K562 (cell line): ENCODE measurements at regions not wholly inside any gene's neighbourhood (a gene's known extent, or its start where the extent isn't known, plus 50 kb on each side); places are given as distances from the start of the nearest gene placed in this dataset.

ENCODE experiments used
- ATAC-seq: fragments of 200-7000 bp; cut with Tn5 transposase; 3 replicates; pipeline ENCODE4 v1.9.1; 2020; ENCODE audit warnings: moderate library complexity
- BruUV-seq: library from RNA; stranded (reverse); fragments of 400-500 nt; replicated peaks from 2 replicates; lab custom pipeline; 2021; lab: Mats Ljungman, UMichigan
- CTCF ChIA-PET: fragments of 300-600 bp; formaldehyde crosslinking; extraction: SDS; loops from one replicate; lab custom pipeline; 2021; ENCODE audit warnings: low intra/inter-chr PET ratio; lab: Yijun Ruan, JAX
- POLR2A ChIA-PET: fragments of 300-600, 350-650 bp; sonication (Branson Sonifier 250); formaldehyde crosslinking; extraction: SDS; loops from one replicate; lab custom pipeline; 2021; ENCODE audit warnings: antibody characterized with exemption, inconsistent platforms; lab: Yijun Ruan, JAX
- DNase-seq, 4 experiments: peaks; one replicate each; pipeline versions ENCODE4 v3.0.0 to v3.0.0-alpha.2; 2011 to 2018; ENCODE audit warnings: low spot score in 3 of 4, mixed read lengths in 3 of 4; ENCODE audit errors: extremely low read depth in 1 of 4
- FAIRE-seq: peaks from 2 replicates; lab custom pipeline; 2011; peaks lifted over from hg19 to GRCh38; lab: Jason Lieb, UNC
- H2AFZ ChIP-seq: 2 replicates; pipeline ENCODE4 v1.6.0; 2011; ENCODE audit warnings: low read depth, low read length, control low read depth, inconsistent platforms
- H3K27ac ChIP-seq: fragments of 200-600 bp; 3 replicates; pipeline ENCODE4 v1.8.0; 2011; ENCODE audit warnings: low read depth, mild to moderate bottlenecking, control low read depth, inconsistent platforms, low read length, moderate library complexity, mixed read lengths; ENCODE audit errors: extremely low read depth
- H3K27me3 ChIP-seq, 2 experiments: fragments of 300-600 bp in 1 of 2; 2 replicates in 1 of 2; 3 replicates in 1 of 2; pipeline versions ENCODE4 v1.6.0 to v1.8.0; 2011; ENCODE audit warnings: inconsistent platforms in 2 of 2, low read length in 2 of 2, mild to moderate bottlenecking in 1 of 2, mixed read lengths in 1 of 2, moderate library complexity in 1 of 2; ENCODE audit not compliant: control insufficient read depth in 2 of 2, insufficient read depth in 2 of 2
- H3K36me3 ChIP-seq: fragments of 300-600 bp; 3 replicates; pipeline ENCODE4 v1.8.0; 2011; ENCODE audit warnings: mild to moderate bottlenecking, low read length, inconsistent platforms; ENCODE audit not compliant: control insufficient read depth, insufficient read depth
- H3K4me1 ChIP-seq, 2 experiments: fragments of 200-600 bp in 1 of 2; replicated peaks in 1 of 2; 2 replicates in 1 of 2; 3 replicates in 1 of 2; pipeline versions ENCODE4 v1.5.1 to v1.8.0; 2011; ENCODE audit warnings: inconsistent platforms in 2 of 2, low read length in 2 of 2, mild to moderate bottlenecking in 1 of 2, mixed read lengths in 1 of 2, moderate library complexity in 1 of 2; ENCODE audit not compliant: control insufficient read depth in 2 of 2, insufficient read depth in 2 of 2
- H3K4me2 ChIP-seq: 2 replicates; pipeline ENCODE4 v1.6.1; 2011; ENCODE audit warnings: low read length, control low read depth, inconsistent platforms, mixed read lengths; ENCODE audit not compliant: insufficient read depth
- H3K4me3 ChIP-seq: fragments of 200-600 bp; sonication (generic), shearing (Covaris generic); 2 replicates; pipeline ENCODE4 v1.5.1; 2016; ENCODE audit warnings: control low read depth, inconsistent platforms
- H3K79me2 ChIP-seq: fragments of 200-600 bp; 3 replicates; pipeline ENCODE4 v1.8.0; 2011; ENCODE audit warnings: low read length, inconsistent platforms; ENCODE audit not compliant: control insufficient read depth, insufficient read depth
- H3K9ac ChIP-seq, 2 experiments: 2 replicates each; pipeline versions ENCODE4 v1.6.0 to v1.6.1; 2011; ENCODE audit warnings: low read depth in 2 of 2, low read length in 2 of 2, control low read depth in 1 of 2, inconsistent platforms in 1 of 2, mild to moderate bottlenecking in 1 of 2, mixed read lengths in 1 of 2; ENCODE audit not compliant: insufficient read depth in 1 of 2
- H3K9me1 ChIP-seq: one replicate; pipeline ENCODE4 v1.6.0; 2011; ENCODE audit warnings: inconsistent platforms, mild to moderate bottlenecking, low read length, moderate library complexity; ENCODE audit not compliant: control insufficient read depth, insufficient read depth
- H3K9me3 ChIP-seq: replicated peaks from 2 replicates; pipeline ENCODE4 v1.5.1; 2011; ENCODE audit warnings: low read depth, low read length, inconsistent platforms; ENCODE audit not compliant: control insufficient read depth, insufficient read depth
- H4K20me1 ChIP-seq: replicated peaks from 2 replicates; pipeline ENCODE4 v1.6.1; 2011; ENCODE audit warnings: low read length, inconsistent platforms, mixed read lengths; ENCODE audit not compliant: control insufficient read depth, insufficient read depth
- WGBS: fragments of 100-300 bp; shearing (Covaris generic); methylation state at CpG from one replicate; pipeline ENCODE4 v1.1.6; 2016; ENCODE audit warnings: low coverage, mixed read lengths; ENCODE audit not compliant: insufficient coverage; ENCODE audit errors: missing lambda C conversion rate; 5-methylcytosine and 5-hydroxymethylcytosine counted together
- in situ Hi-C: fragments of 300-500 bp; cut with MboI; formaldehyde crosslinking; loops from 4 replicates; pipeline ENCODE4 v1.15.0; 2018; ENCODE audit warnings: inconsistent platforms, mixed read lengths
- intact Hi-C: fragments of 100-400 bp; cut with micrococcal nuclease; formaldehyde crosslinking; loops from 2 replicates; pipeline ENCODE4 v1.14.2; 2022
- TF ChIP-seq, protein P1 (sequence below): sonication (generic); IDR thresholded peaks from 2 replicates; pipeline ENCODE4 v1.6.1; 2016
- TF ChIP-seq, protein P2 (sequence below), 2 experiments: IDR thresholded peaks in 1 of 2; conservative IDR thresholded peaks in 1 of 2; 2 replicates each; pipeline ENCODE4 v1.6.1; 2016; ENCODE audit warnings: low read depth in 2 of 2, mild to moderate bottlenecking in 1 of 2, missing compliant biosample characterization in 1 of 2, missing genetic modification characterization in 1 of 2, moderate library complexity in 1 of 2

DNA sequence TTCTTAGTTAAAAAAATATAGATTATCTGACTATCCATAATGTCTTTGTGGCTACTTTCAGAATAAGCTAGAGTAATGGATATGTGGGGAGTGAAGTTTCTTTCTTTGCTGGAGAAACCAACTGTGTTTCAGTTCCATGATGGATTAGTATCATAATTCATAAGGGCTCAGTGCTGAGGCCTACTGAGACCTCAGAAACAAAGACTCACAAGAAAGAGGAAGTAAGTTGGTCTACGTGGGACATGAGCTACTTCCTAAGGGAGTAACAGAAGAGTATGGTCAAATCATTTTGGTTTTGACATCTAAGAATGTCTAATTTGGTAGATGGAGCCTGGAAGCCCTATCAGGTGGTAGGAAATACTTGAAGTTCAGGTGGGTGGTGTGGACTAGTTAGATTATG is 99.0 kb upstream of the HTR2A start:
- no peak overlapping the region for H3K9ac ChIP-seq
- H3K9me1 ChIP-seq, result no peaks in the 10 kb centered on the region
- no peaks in the 10 kb centered on the region for H4K20me1 ChIP-seq
- WGBS, result 0% methylated on average over 1 of the region's 1 CpG
- H2AFZ ChIP-seq, result no peak overlapping the region
- H3K27me3 ChIP-seq, result no peaks in the 10 kb centered on the region
- H3K4me2 ChIP-seq, result no peak overlapping the region
- H3K79me2 ChIP-seq, result no peaks in the 10 kb centered on the region
- no peak overlapping the region for H3K4me3 ChIP-seq
- intact Hi-C loops (no loop called here), in situ Hi-C loops (no loop called here)
- H3K36me3 ChIP-seq, result no peaks in the 10 kb centered on the region
- TF ChIP-seq, protein P1, sequence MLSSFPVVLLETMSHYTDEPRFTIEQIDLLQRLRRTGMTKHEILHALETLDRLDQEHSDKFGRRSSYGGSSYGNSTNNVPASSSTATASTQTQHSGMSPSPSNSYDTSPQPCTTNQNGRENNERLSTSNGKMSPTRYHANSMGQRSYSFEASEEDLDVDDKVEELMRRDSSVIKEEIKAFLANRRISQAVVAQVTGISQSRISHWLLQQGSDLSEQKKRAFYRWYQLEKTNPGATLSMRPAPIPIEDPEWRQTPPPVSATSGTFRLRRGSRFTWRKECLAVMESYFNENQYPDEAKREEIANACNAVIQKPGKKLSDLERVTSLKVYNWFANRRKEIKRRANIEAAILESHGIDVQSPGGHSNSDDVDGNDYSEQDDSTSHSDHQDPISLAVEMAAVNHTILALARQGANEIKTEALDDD, result no peak
- TF ChIP-seq, protein P2, sequence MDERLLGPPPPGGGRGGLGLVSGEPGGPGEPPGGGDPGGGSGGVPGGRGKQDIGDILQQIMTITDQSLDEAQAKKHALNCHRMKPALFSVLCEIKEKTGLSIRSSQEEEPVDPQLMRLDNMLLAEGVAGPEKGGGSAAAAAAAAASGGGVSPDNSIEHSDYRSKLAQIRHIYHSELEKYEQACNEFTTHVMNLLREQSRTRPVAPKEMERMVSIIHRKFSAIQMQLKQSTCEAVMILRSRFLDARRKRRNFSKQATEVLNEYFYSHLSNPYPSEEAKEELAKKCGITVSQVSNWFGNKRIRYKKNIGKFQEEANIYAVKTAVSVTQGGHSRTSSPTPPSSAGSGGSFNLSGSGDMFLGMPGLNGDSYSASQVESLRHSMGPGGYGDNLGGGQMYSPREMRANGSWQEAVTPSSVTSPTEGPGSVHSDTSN (CRISPR knock-in tag; IDR thresholded peaks at IDR 0.05; ENCODE audit: low read depth), result no peak
- TF ChIP-seq, protein P2 (tag; conservative IDR thresholded peaks at IDR 0.05; ENCODE audit: low read depth), result peak; percentile 27; the same call in 1 of the 2 replicates
- ATAC-seq, result no peak
- BruUV-seq, result no TSS peak
- no peak for FAIRE-seq
- CTCF ChIA-PET, result no interaction called here
- DNase-seq, result no peak
- H3K4me1 ChIP-seq, result no peaks in the 10 kb centered on the region
- H3K27ac ChIP-seq, result no peak overlapping the region
- POLR2A ChIA-PET, result interaction anchor here (0.6 kb wide), 1 partner anchor 208 kb away, joined by 3 read pairs; no protein-coding TSS in a partner anchor
- no peaks in the 10 kb centered on the region for H3K9me3 ChIP-seq
